Astrocyte of the spinal cord (primary cell): ENCODE measurements at regions not wholly inside any gene's neighbourhood (a gene's known extent, or its start where the extent isn't known, plus 50 kb on each side); places are given as distances from the start of the nearest gene placed in this dataset.

Experiments used
- DNase-seq: peaks from one replicate; pipeline ENCODE4 v3.0.0; 2011; ENCODE audit warnings: low read depth, low spot score
- H3K4me3 ChIP-seq: 2 replicates; pipeline ENCODE4 v1.5.1; 2011; ENCODE audit warnings: low read depth, mild to moderate bottlenecking, low read length, moderate library complexity
- CTCF ChIP-seq: IDR thresholded peaks from 2 replicates; pipeline ENCODE4 v1.5.1; 2012; ENCODE audit warnings: low read depth, mild to moderate bottlenecking, low read length, inconsistent platforms
- in situ Hi-C: cut with HindIII; loops from 2 replicates; pipeline ENCODE4 v1.10.0; 2017; ENCODE audit warnings: low sequenced_read_pairs

DNA sequence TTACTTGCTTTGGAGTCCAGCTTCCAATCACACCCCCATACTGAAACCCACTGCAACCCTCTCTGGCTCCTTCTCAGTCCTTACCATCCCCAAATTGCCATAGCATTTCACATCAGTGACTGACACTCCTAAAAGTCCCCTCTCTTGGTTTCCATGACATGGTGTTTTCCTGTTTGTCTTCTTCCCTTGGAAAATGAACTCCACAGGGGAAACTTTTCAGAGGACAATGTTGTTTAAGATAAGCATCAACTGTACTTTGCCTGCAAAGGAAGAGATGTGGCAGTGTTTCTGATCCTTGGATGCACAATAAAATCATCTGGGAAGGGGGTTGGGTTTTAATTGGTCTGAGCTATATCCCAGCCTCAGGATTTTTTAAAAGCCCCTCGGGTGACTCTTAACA is 214.9 kb downstream of the HACE1 start:
- H3K4me3 ChIP-seq, result no peak overlapping the region
- no peak for TF ChIP-seq CTCF
- DNase-seq, result no peak
- in situ Hi-C loops, result no loop called here

GRCh38 chr6:104642871-104643270 is 216.8 kb downstream of the HACE1 start:
- H3K4me3 ChIP-seq, result no peak overlapping the region
- peak; percentile 25 for DNase-seq
- no peak for TF ChIP-seq CTCF
- in situ Hi-C loops, result no loop called here

DNA sequence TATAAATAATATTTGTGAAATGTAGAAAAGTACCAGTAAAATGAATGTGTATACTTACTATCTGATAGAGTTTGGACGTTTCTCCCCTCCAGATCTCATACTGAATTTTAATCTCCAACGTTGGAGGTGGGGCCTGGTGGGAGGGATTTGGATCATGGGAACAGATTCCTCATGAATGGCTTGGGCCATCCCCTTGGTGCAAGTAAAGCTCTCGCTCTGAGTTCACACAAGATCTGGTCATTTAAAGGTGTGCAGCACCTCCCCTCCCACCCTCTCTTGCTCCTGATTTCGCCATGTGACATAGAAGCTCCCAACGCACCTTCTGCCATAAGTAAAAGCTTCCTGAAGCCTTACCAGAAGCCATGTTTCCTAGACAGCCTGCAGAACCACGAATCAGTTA is 219.0 kb downstream of the HACE1 start:
- no peak overlapping the region for H3K4me3 ChIP-seq
- no peak for TF ChIP-seq CTCF
- in situ Hi-C loops, result no loop called here
- no peak for DNase-seq

DNA sequence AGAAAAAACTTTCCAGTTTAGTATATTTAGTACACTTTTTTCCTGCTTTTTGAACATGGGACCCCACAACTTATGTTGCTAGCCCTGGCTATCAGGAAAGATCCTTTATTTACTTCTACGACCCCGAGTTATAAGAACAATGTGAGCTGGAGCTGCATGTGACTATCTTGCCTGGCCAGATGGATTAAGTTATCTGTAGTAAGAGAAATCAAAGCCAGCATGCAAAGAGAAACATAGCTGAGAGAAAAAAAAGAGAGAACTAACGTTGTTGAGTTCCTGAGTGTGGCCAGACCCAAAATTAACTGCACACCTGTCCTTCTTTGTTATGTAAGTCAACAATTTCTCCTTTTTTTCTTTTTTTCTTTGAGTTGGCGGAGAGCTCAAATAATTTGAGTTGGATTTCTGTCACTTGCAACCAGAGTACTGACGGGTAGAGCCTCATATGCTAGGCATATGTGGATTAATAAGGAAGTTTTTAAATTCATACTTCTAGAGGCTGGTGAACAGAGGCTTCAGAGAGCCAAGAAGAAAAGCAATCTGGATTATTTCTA is 219.5 kb downstream of the HACE1 start:
- DNase-seq, result no peak

DNA sequence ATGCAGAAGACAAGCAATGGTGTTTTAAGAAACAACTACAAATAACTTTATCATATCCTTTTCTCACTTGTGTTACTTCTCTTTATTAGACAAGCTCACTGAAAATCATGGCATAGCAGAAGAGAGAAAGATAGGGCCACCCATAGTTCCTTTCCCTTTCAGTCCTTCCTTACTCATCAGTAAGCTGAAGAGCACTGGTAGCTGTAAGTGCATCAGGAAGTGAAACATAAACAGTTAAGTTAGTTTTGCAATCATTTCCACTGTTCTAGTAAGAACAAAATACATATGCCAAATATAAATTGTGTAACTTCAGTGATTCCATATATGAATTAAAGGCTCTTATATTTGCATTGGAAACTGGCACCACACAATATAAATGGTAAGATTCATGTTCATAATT is 220.1 kb downstream of the HACE1 start:
- TF ChIP-seq CTCF, result no peak
- DNase-seq, result no peak
- in situ Hi-C loops, result no loop called here
- no peak overlapping the region for H3K4me3 ChIP-seq

More for the DNA sequence above, 219.5 kb downstream of the HACE1 start:
- H3K4me3 ChIP-seq, result no peak overlapping the region
- in situ Hi-C loops, result no loop called here
- TF ChIP-seq CTCF, result no peak

GRCh38 chr6:104638841-104639290 is 220.9 kb downstream of the HACE1 start:
- in situ Hi-C loops, result no loop called here
- no peak for DNase-seq
- TF ChIP-seq CTCF, result no peak
- H3K4me3 ChIP-seq, result no peak overlapping the region

DNA sequence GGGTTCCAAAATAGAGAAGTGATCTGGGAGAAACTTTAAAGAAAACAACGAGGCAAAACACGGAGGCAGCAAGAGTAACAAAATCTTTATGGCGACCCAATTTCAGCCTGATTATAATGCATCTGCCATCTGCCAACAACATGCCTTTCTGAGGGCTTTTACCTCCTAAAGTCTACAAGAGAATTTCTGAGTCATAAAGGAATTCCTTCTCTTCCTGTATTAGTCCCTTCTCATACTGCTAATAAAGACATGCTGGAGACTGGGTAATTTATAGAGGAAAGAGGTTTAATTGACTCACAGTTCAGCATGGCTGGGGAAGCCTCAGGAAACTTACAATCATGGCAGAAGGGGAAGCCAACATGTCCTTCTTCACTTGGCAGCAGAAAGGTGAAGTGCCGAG is 226.6 kb downstream of the HACE1 start:
- in situ Hi-C loops, result no loop called here
- DNase-seq, result no peak
- no peak for TF ChIP-seq CTCF
- no peak overlapping the region for H3K4me3 ChIP-seq
